ENCODE measurements at regions not wholly inside any gene's neighbourhood (a gene's known extent, or its start where the extent isn't known, plus 50 kb on each side); places are given as distances from the start of the nearest gene placed in this dataset.

GRCh38 chr11:115632061-115632460 lies 127.8 kb upstream of the CADM1 start:
- no peak for TF ChIP-seq CTCF (IDR thresholded peaks at IDR 0.05; ENCODE audit: low read depth, low read length, missing control alignments)
- DNase-seq (ENCODE audit: low read depth): no peak
- no peak overlapping the region for H3K4me3 ChIP-seq (ENCODE audit: low read depth, low read length)
- in situ Hi-C loops (cut with HindIII; ENCODE audit: low sequenced_read_pairs): no loop called here

- no peak for TF ChIP-seq CTCF (IDR thresholded peaks at IDR 0.05; ENCODE audit: low read depth, low read length, missing control alignments)
- in situ Hi-C loops (cut with HindIII; ENCODE audit: low sequenced_read_pairs): no loop called here
- no peak overlapping the region for H3K4me3 ChIP-seq (ENCODE audit: low read depth, low read length)
- DNase-seq (ENCODE audit: low read depth): no peak
Measured at GRCh38 chr11:115631609-115632008, 127.4 kb upstream of the CADM1 start.

DNA sequence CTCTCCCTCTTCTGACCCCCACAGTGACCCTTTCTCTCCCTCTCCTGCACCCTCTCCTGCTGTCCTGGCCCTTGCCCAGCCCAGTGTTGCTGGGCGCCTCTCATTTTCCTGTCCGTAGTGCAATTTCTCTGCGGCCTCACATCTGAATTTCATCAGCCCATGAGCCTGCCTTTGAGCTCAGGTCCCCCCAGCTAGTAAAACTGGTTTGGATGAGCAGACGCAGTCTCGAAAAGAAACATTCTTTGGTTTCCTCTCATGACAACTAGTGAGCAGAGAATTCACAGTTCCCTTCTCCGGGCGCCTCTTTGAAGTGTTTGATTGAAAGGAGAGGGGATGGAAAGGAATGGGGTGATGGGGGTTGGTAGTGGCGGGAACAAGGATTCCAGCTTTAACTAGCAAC lies 126.0 kb upstream of the CADM1 start:
- no peak for TF ChIP-seq CTCF (IDR thresholded peaks at IDR 0.05; ENCODE audit: low read depth, low read length, missing control alignments)
- in situ Hi-C loops (cut with HindIII; ENCODE audit: low sequenced_read_pairs): no loop called here
- no peak overlapping the region for H3K4me3 ChIP-seq (ENCODE audit: low read depth, low read length)
- DNase-seq (ENCODE audit: low read depth): no peak

- in situ Hi-C loops (cut with HindIII; ENCODE audit: low sequenced_read_pairs): no loop called here
- no peak for DNase-seq (ENCODE audit: low read depth)
- TF ChIP-seq CTCF (IDR thresholded peaks at IDR 0.05; ENCODE audit: low read depth, low read length, missing control alignments): no peak
- no peak overlapping the region for H3K4me3 ChIP-seq (ENCODE audit: low read depth, low read length)
Measured at GRCh38 chr11:115629456-115630015, 125.3 kb upstream of the CADM1 start.

DNA sequence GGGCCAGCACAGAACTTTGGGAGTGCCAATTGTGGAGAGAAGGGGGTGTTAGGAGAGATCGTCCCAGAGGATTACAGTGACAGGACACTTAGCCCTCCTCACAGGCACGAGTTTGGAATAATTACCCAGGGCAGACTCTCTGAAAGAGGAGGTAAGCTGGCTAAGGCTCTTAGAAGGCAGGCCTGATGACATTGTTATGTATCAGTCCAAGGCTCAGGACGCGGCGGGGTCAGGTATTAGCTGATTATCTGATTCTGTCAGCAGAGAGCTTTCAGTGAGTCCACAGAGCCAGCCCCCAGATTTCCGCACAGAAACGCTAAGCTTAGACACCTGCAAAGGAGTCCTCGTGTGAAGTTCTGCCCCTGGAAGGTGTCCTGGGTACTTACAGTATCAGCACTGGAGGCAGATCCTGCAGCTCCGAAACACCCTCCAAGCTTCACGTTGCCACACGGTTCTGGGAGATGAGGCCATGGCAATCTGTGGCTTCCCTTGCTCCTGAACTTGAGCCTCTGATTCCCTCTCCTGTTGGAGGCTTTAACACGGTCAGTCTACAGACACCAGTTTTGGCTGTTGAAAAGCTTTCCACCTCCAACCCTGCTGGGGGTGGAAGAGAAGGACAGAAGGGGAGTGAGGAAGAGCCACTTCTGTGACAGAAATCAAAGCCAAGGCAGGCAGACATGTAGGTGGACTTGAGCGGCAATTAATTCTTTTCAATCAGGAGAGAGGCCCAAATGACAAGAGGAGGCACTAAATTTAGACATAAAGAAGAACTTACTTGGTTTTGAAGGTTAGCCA lies 123.6 kb upstream of the CADM1 start:
- TF ChIP-seq CTCF (IDR thresholded peaks at IDR 0.05; ENCODE audit: low read depth, low read length, missing control alignments): no peak

GRCh38 chr11:115627071-115627470 lies 122.9 kb upstream of the CADM1 start:
- DNase-seq (ENCODE audit: low read depth): no peak
- H3K4me3 ChIP-seq (ENCODE audit: low read depth, low read length): no peak overlapping the region
- in situ Hi-C loops (cut with HindIII; ENCODE audit: low sequenced_read_pairs): no loop called here
- no peak for TF ChIP-seq CTCF (IDR thresholded peaks at IDR 0.05; ENCODE audit: low read depth, low read length, missing control alignments)

More for the DNA sequence above, 123.6 kb upstream of the CADM1 start:
- DNase-seq (ENCODE audit: low read depth): no peak
- in situ Hi-C loops (cut with HindIII; ENCODE audit: low sequenced_read_pairs): no loop called here
- no peak overlapping the region for H3K4me3 ChIP-seq (ENCODE audit: low read depth, low read length)
